Cardiac septum (tissue), 1 donor: ENCODE measurements at regions not wholly inside any gene's neighbourhood (a gene's known extent, or its start where the extent isn't known, plus 50 kb on each side); places are given as distances from the start of the nearest gene placed in this dataset.
"Not testable (repeated sequence)": the region's sequence is repeated elsewhere in the genome, so short reads cannot be mapped to it uniquely, and the experiment has no call there.

Experiments
- DNase-seq: peaks from one replicate; pipeline ENCODE4 v3.0.0-alpha.2; 2020; ENCODE audit warnings: low spot score
- intact Hi-C: fragments of 100-400 bp; cut with DNase I; formaldehyde crosslinking; loops from one replicate; pipeline ENCODE4 v1.14.0; 2022
- donor health status: DM: no; HTN: no; CAD: no.

- not testable (repeated sequence) for DNase-seq
Measured at GRCh38 chr10:11403646-11404045, 207.8 kb downstream of the USP6NL start.

GRCh38 chr10:11403116-11403515 is 208.3 kb downstream of the USP6NL start:
- intact Hi-C loops = no loop called here
- peak; percentile 44 for DNase-seq

More at GRCh38 chr10:11403646-11404045, 207.8 kb downstream of the USP6NL start:
- intact Hi-C loops = not testable (repeated sequence)

GRCh38 chr10:11402392-11402791 is 209.1 kb downstream of the USP6NL start:
- no peak for DNase-seq
- intact Hi-C loops = no loop called here

- intact Hi-C loops = no loop called here
- DNase-seq = peak; percentile 35
Measured at GRCh38 chr10:11401264-11402235, 209.9 kb downstream of the USP6NL start.

GRCh38 chr10:11397980-11398580 is 213.4 kb downstream of the USP6NL start:
- DNase-seq = peak; percentile 72
- intact Hi-C loops = no loop called here

- intact Hi-C loops = no loop called here
- peak; percentile 67 for DNase-seq
Measured at GRCh38 chr10:11397077-11397965, 214.1 kb downstream of the USP6NL start.

- DNase-seq = peak; percentile 70
- intact Hi-C loops = no loop called here
Measured at GRCh38 chr10:11396311-11396955, 215.0 kb downstream of the USP6NL start.

- peak; percentile 65 for DNase-seq
- intact Hi-C loops = no loop called here
Measured at GRCh38 chr10:11395581-11396310, 215.7 kb downstream of the USP6NL start.

- intact Hi-C loops = no loop called here
Measured at GRCh38 chr10:11395161-11395560, 216.3 kb downstream of the USP6NL start.

GRCh38 chr10:11393858-11394257 is 217.6 kb downstream of the USP6NL start:
- intact Hi-C loops = no loop called here
- DNase-seq = no peak

More at GRCh38 chr10:11395161-11395560, 216.3 kb downstream of the USP6NL start:
- peak; percentile 36 for DNase-seq

- intact Hi-C loops = no loop called here
- DNase-seq = no peak
Measured at GRCh38 chr10:11392776-11393175, 218.7 kb downstream of the USP6NL start.

GRCh38 chr10:11388996-11389395 is 222.5 kb downstream of the USP6NL start:
- no peak for DNase-seq
- intact Hi-C loops = no loop called here

- no peak for DNase-seq
- intact Hi-C loops = no loop called here
Measured at GRCh38 chr10:11387551-11388222, 223.8 kb downstream of the USP6NL start.

- intact Hi-C loops = no loop called here
- no peak for DNase-seq
Measured at GRCh38 chr10:11387044-11387443, 224.4 kb downstream of the USP6NL start.
